RWPE1 (cell line): ENCODE measurements at regions not wholly inside any gene's neighbourhood (a gene's known extent, or its start where the extent isn't known, plus 50 kb on each side); places are given as distances from the start of the nearest gene placed in this dataset.

Source experiments
- CTCF ChIA-PET: fragments of 350-600 bp; sonication (Branson Sonifier 250); formaldehyde crosslinking; extraction: SDS; loops from one replicate; lab custom pipeline; 2021; lab: Yijun Ruan, JAX
- POLR2A ChIA-PET: fragments of 400-600 bp; formaldehyde crosslinking; extraction: SDS; loops from one replicate; lab custom pipeline; 2020; ENCODE audit warnings: antibody characterized with exemption; ENCODE audit not compliant: low non-redundant PET; lab: Yijun Ruan, JAX
- DNase-seq: peaks from one replicate; pipeline ENCODE4 v3.0.0; 2012; ENCODE audit warnings: low spot score
- H3K27ac ChIP-seq: fragments of 450-650 bp; 2 replicates; pipeline ENCODE4 v1.5.1; 2017
- TF ChIP-seq, protein P1 (sequence below): fragments of 450-650 bp; conservative IDR thresholded peaks from 2 replicates; pipeline ENCODE4 v1.5.1; 2017; ENCODE audit warnings: low read depth, mild to moderate bottlenecking

DNA sequence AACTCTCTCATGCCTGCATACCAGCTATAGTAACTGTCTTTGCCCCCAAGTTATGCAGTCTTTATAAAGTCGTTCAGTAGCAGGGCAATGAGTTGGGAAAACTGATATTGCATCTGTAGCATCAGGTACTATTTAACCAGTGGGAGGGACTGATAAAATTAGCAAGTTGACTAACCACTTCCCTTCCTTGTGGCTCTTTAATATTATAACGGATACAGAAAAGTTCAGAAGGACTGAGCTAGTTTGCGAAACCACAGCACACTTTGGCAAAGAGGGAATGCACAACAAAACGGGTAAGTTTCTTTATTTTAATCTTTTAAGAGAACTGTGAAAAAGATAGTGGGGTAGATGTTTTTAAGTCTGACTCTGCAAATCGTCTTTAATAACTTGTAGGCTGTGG lies 205.3 kb upstream of the HDAC9 start:
- DNase-seq = no peak
- ChIA-PET POLR2A (no interaction called here), CTCF (interaction anchor here (0.5 kb wide), 1 partner anchor 139 kb away, joined by 3 read pairs; no protein-coding TSS in a partner anchor)
- TF ChIP-seq, protein P1, sequence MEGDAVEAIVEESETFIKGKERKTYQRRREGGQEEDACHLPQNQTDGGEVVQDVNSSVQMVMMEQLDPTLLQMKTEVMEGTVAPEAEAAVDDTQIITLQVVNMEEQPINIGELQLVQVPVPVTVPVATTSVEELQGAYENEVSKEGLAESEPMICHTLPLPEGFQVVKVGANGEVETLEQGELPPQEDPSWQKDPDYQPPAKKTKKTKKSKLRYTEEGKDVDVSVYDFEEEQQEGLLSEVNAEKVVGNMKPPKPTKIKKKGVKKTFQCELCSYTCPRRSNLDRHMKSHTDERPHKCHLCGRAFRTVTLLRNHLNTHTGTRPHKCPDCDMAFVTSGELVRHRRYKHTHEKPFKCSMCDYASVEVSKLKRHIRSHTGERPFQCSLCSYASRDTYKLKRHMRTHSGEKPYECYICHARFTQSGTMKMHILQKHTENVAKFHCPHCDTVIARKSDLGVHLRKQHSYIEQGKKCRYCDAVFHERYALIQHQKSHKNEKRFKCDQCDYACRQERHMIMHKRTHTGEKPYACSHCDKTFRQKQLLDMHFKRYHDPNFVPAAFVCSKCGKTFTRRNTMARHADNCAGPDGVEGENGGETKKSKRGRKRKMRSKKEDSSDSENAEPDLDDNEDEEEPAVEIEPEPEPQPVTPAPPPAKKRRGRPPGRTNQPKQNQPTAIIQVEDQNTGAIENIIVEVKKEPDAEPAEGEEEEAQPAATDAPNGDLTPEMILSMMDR = no peak
- no peak overlapping the region for H3K27ac ChIP-seq

DNA sequence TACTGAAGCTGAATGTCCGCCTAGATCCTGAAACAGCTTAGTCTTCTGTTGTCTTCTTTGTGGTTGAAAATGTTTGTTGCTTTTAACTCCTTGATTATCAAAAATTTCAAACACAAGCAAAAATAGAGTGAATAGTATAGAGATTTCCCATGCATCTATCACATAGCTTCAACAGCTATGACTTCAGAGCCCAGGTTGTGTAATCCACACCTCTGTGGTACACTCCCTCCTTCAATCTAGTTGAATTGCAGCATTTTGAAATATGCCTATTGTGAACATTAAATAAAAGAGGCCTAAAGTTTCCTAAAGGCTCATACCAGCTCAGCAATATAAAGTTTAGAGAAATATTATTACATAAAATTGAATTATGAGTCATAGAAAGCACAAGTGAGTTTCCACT lies 204.7 kb upstream of the HDAC9 start:
- TF ChIP-seq, protein P1 = no peak
- ChIA-PET CTCF (interaction anchor here (0.6 kb wide), 1 partner anchor 1237 kb away, joined by 3 read pairs; no protein-coding TSS in a partner anchor), POLR2A (no interaction called here)
- H3K27ac ChIP-seq = no peak overlapping the region
- DNase-seq = no peak

GRCh38 chr7:18292584-18292983 lies 203.0 kb upstream of the HDAC9 start:
- ChIA-PET POLR2A (no interaction called here), CTCF (no interaction called here)
- TF ChIP-seq, protein P1 = no peak
- no peak for DNase-seq
- no peak overlapping the region for H3K27ac ChIP-seq

- CTCF ChIA-PET = no interaction called here
- TF ChIP-seq, protein P1 = no peak
- DNase-seq = no peak
- no peak overlapping the region for H3K27ac ChIP-seq
- POLR2A ChIA-PET = no interaction called here
These were observed 201.8 kb upstream of the HDAC9 start for GRCh38 chr7:18293759-18294158.

- CTCF ChIA-PET = no interaction called here
- TF ChIP-seq, protein P1 = no peak
- DNase-seq = no peak
- POLR2A ChIA-PET = no interaction called here
- no peak overlapping the region for H3K27ac ChIP-seq
These were observed 201.1 kb upstream of the HDAC9 start for GRCh38 chr7:18294411-18294810.

GRCh38 chr7:18295781-18296423 lies 199.6 kb upstream of the HDAC9 start:
- TF ChIP-seq, protein P1 = no peak
- POLR2A ChIA-PET = no interaction called here
- CTCF ChIA-PET = interaction anchor here (0.6 to 1.0 kb wide), 3 partner anchors 26 to 526 kb away, joined by 3 read pairs; no protein-coding TSS in a partner anchor
- no peak overlapping the region for H3K27ac ChIP-seq
- no peak for DNase-seq
